Endothelial cell (in vitro differentiated cells): ENCODE measurements at regions not wholly inside any gene's neighbourhood (a gene's known extent, or its start where the extent isn't known, plus 50 kb on each side); places are given as distances from the start of the nearest gene placed in this dataset.

Source experiments
- DNase-seq: peaks from one replicate; pipeline ENCODE4 v3.0.0; 2021; ENCODE audit warnings: low spot score
- H3K27ac Mint-ChIP-seq: one replicate; pipeline ENCODE4 v1.8.0; 2021; ENCODE audit warnings: mixed read lengths, inconsistent platforms; ENCODE audit not compliant: unreplicated experiment
- H3K27me3 Mint-ChIP-seq: one replicate; pipeline ENCODE4 v1.8.0; 2021; ENCODE audit warnings: mild to moderate bottlenecking, moderate library complexity, mixed read lengths, inconsistent platforms; ENCODE audit not compliant: unreplicated experiment
- H3K36me3 Mint-ChIP-seq: one replicate; pipeline ENCODE4 v1.8.0; 2021; ENCODE audit warnings: mild to moderate bottlenecking, low read depth, mixed read lengths, inconsistent platforms; ENCODE audit not compliant: unreplicated experiment
- H3K4me1 Mint-ChIP-seq: one replicate; pipeline ENCODE4 v1.8.0; 2021; ENCODE audit warnings: mild to moderate bottlenecking, mixed read lengths, inconsistent platforms; ENCODE audit not compliant: unreplicated experiment
- H3K4me3 Mint-ChIP-seq: one replicate; pipeline ENCODE4 v1.8.0; 2021; ENCODE audit warnings: mild to moderate bottlenecking, mixed read lengths, inconsistent platforms; ENCODE audit not compliant: unreplicated experiment
- H3K9me3 Mint-ChIP-seq: one replicate; pipeline ENCODE4 v1.8.0; 2021; ENCODE audit warnings: mixed read lengths, inconsistent platforms; ENCODE audit not compliant: unreplicated experiment
- CTCF ChIP-seq: fragments of 200-600 bp; sonication (generic); IDR thresholded peaks from one replicate; pipeline ENCODE4 v1.5.0; 2021; ENCODE audit warnings: antibody characterized with exemption; ENCODE audit not compliant: unreplicated experiment

GRCh38 chr5:58204966-58205365 is 254.9 kb downstream of the PLK2 start:
- H3K4me3 Mint-ChIP-seq = no peak overlapping the region
- no peaks in the 10 kb centered on the region for H3K9me3 Mint-ChIP-seq
- no peak for DNase-seq

GRCh38 chr5:58202941-58203444 is 256.9 kb downstream of the PLK2 start:
- Mint-ChIP-seq H3K36me3 (no peaks in the 10 kb centered on the region), H3K4me1 (peaks cover 6% of the 10 kb centered on the region), H3K9me3 (no peaks in the 10 kb centered on the region), H3K4me3 (no peak overlapping the region), H3K27ac (no peak overlapping the region), H3K27me3 (no peaks in the 10 kb centered on the region)
- TF ChIP-seq CTCF = no peak
- no peak for DNase-seq

More at GRCh38 chr5:58204966-58205365, 254.9 kb downstream of the PLK2 start:
- TF ChIP-seq CTCF = no peak
- Mint-ChIP-seq H3K27ac (no peak overlapping the region), H3K27me3 (no peaks in the 10 kb centered on the region), H3K4me1 (peaks cover 6% of the 10 kb centered on the region), H3K36me3 (no peaks in the 10 kb centered on the region)

- no peak for DNase-seq
- peaks cover 4% of the 10 kb centered on the region for H3K4me1 Mint-ChIP-seq
- no peaks in the 10 kb centered on the region for H3K9me3 Mint-ChIP-seq
- H3K4me3 Mint-ChIP-seq = no peak overlapping the region
- no peaks in the 10 kb centered on the region for H3K27me3 Mint-ChIP-seq
- TF ChIP-seq CTCF = no peak
- no peak overlapping the region for H3K27ac Mint-ChIP-seq
- no peaks in the 10 kb centered on the region for H3K36me3 Mint-ChIP-seq
Observed at GRCh38 chr5:58201922-58202648, 257.8 kb downstream of the PLK2 start.

GRCh38 chr5:58200451-58200850 is 259.4 kb downstream of the PLK2 start:
- Mint-ChIP-seq H3K9me3 (no peaks in the 10 kb centered on the region), H3K27ac (no peak overlapping the region), H3K27me3 (no peaks in the 10 kb centered on the region), H3K4me3 (no peak overlapping the region), H3K36me3 (no peaks in the 10 kb centered on the region), H3K4me1 (no peaks in the 10 kb centered on the region)
- TF ChIP-seq CTCF = no peak
- DNase-seq = no peak

- Mint-ChIP-seq H3K4me3 (no peak overlapping the region), H3K27me3 (peaks cover 1% of the 10 kb centered on the region), H3K9me3 (no peaks in the 10 kb centered on the region), H3K4me1 (no peaks in the 10 kb centered on the region), H3K27ac (no peak overlapping the region), H3K36me3 (no peaks in the 10 kb centered on the region)
- TF ChIP-seq CTCF = no peak
- no peak for DNase-seq
Observed at GRCh38 chr5:58199087-58199486, 260.8 kb downstream of the PLK2 start.
